NCI-H2107 treated with DMSO at 0.1 percent for 48 hours (cell line): ENCODE measurements at regions not wholly inside any gene's neighbourhood (a gene's known extent, or its start where the extent isn't known, plus 50 kb on each side); places are given as distances from the start of the nearest gene placed in this dataset.

Experiments
- DNase-seq: peaks from one replicate; lab custom pipeline; 2025; ENCODE audit not compliant: unreplicated experiment; lab: John Stamatoyannopoulos, UW

- DNase-seq: no peak
These were observed 1628.9 kb upstream of the AGA start for GRCh38 chr4:179071131-179071530.

DNA sequence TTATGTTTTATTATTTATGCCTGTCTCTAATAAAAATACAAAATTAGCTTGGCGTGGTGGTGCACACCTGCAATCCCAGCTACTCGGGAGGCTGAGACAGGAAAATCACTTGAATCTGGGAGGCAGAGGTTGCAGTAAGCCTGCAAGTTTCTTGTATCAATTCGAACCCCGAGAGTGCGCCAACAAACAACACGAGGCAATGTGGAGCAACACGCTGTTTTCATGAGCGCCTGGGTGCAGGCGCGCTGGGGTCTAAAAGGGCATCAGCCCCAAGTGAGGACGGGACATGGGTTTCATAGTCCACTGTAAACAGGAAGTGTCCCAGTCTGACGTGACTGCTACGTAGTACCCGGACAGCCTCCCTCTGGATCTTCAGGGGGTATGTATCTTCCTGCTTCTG, 1634.6 kb upstream of the AGA start:
- no peak for DNase-seq

DNA sequence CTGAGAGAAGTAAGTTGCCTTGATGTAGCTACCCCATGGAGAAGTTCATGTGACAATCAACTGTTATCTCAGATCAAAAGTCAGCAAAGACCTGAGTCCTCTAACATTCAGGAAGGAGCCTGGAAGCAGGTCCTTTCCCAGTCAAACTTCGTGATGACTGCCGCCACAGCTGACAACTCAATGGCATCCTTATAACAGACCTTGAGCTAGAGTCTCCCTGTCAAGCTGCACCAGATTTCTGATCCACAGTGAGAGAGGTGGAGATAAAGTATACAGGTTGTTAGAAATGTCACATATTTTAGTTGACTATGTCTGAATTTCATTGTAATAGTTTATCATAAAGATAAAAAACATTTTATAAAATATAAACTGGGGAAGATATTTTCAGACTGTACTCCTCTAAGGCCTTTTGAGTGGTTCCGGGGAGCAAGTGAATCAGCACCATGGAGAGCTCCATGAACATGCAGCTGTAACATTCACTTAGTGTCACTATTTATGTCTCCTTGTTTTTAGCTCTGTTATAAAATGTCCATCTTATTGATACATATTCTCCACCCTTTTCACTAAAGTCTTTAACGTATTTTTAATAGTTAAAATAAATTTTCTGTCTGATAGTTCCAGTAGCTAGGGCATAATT, 1653.5 kb upstream of the AGA start:
- DNase-seq: no peak

- DNase-seq: no peak
These were observed 1655.5 kb upstream of the AGA start for GRCh38 chr4:179097741-179098140.

GRCh38 chr4:179110356-179110755, 1668.1 kb upstream of the AGA start:
- DNase-seq: no peak

- no peak for DNase-seq
These were observed 1668.6 kb upstream of the AGA start for GRCh38 chr4:179110816-179111215.

GRCh38 chr4:179112441-179113170, 1670.4 kb upstream of the AGA start:
- no peak for DNase-seq

DNA sequence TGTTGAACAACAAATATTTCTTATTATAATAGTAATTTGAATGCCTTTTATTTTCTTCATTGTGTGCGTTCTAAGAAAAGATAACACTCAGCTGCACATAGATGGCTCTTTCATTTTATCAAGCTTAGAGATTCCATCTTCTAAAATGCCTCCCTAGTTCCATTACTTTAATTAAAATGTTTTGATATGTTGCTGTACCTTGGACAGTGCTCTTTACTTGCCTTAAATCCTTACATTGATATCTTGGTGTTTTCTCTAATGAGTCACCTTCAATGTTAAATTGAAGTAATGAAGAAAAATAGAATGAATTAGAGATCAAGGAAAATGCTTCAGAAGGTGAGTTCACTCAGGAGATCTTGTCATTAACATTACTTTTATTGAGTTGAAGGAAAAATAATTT, 1672.4 kb upstream of the AGA start:
- no peak for DNase-seq

DNA sequence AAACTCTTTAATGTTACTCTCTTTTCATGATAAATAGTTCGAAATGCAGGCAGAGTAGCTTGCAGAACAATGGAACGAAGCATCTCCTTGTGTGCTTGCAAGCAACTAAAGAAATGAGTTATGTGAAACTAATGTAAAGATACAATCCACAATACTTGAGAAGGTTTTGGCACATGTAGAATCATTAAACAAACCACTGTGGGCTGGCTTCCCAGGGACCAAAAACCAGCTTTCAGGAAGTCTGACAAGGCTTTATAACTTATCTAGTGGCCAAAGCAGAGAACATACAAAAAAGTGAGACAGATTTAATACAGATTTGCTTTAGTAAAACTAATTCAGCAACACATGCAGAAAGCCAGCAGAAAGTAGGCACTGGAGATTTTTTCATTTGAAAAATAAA, 1673.8 kb upstream of the AGA start:
- DNase-seq: no peak

- no peak for DNase-seq
These were observed 1674.3 kb upstream of the AGA start for GRCh38 chr4:179116581-179116980.

GRCh38 chr4:179123084-179123483, 1680.8 kb upstream of the AGA start:
- no peak for DNase-seq

- no peak for DNase-seq
These were observed 1682.2 kb upstream of the AGA start for GRCh38 chr4:179124419-179124818.

- DNase-seq: no peak
These were observed 1682.7 kb upstream of the AGA start for GRCh38 chr4:179124957-179125356.

GRCh38 chr4:179125870-179126269, 1683.6 kb upstream of the AGA start:
- DNase-seq: no peak

DNA sequence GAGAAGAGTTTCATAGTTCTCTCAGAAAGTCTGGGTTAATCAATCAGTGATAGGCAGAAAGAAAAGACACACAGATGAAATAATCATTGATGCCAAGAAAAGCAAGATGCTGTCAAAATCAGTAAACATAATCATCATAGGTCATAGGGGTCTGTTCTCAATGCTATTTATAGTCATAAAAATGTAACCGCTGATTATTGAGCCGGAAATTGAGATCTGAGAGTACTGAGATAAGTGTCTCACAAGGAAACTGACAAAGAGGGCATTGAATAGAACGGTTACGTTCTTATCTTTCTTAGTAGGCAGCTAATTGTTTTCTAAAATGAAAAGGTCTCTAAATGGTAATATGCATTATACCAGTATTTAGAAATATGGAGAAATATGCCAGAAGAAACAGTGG, 1686.1 kb upstream of the AGA start:
- no peak for DNase-seq

- no peak for DNase-seq
These were observed 1688.0 kb upstream of the AGA start for GRCh38 chr4:179130122-179130714.

- DNase-seq: no peak
These were observed 1703.7 kb upstream of the AGA start for GRCh38 chr4:179145746-179146525.

DNA sequence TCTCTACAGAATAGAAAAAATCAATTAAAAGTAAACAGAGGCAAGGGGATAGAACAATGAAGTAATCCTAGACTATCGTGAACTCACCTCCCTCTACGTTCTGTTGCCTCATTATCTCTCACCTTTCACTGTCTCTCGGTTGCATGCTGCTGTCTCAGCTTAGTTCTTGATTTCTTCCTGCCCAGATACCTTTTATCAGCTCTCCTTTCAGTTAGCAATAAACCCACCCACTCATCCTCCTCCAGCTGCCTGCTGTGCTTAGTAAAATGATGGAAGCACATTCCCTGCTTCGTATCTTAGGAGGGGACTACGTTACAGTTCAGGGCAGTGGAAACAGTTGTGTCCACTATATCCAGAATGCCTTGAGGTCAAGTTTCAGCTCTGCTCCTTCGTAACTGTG, 1709.5 kb upstream of the AGA start:
- no peak for DNase-seq

DNA sequence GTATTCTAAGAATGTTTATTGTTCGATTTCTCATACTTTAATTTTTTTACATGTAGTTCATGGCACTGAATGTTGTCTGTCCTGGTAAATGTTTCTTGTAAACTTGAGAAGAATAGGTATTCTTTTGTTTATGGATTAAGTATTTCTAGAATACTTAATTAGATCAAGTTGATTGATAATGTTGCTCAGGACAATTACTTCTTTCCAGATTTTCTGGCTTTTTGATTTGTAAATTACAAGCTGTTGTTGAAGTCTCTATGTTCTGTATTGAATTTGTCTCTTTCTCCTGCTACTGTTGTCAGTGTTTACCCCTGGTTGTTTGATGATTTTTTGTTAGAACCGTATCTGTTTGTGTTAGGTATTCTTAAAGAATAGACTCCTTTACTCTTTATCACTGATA, 1720.9 kb upstream of the AGA start:
- no peak for DNase-seq

- DNase-seq: no peak
These were observed 1722.2 kb upstream of the AGA start for GRCh38 chr4:179164267-179164999.
